HepG2 (cell line): ENCODE measurements at regions not wholly inside any gene's neighbourhood (a gene's known extent, or its start where the extent isn't known, plus 50 kb on each side); places are given as distances from the start of the nearest gene placed in this dataset.

ENCODE experiments used
- ATAC-seq: fragments of 200-7000 bp; cut with Tn5 transposase; 3 replicates; pipeline ENCODE4 v1.9.1; 2020; ENCODE audit warnings: mild to moderate bottlenecking, moderate library complexity
- BruUV-seq: library from RNA; stranded (reverse); fragments of 400-500 nt; replicated peaks from 2 replicates; lab custom pipeline; 2021; lab: Mats Ljungman, UMichigan
- CTCF ChIA-PET: fragments of 300-600 bp; formaldehyde crosslinking; extraction: SDS; loops from one replicate; lab custom pipeline; 2021; ENCODE audit warnings: low total read pairs, inconsistent platforms, low intra/inter-chr PET ratio; lab: Yijun Ruan, JAX
- POLR2A ChIA-PET: fragments of 350-600 bp; sonication (Branson Sonifier 250); formaldehyde crosslinking; loops from one replicate; lab custom pipeline; 2020; ENCODE audit warnings: antibody characterized with exemption, inconsistent platforms; lab: Yijun Ruan, JAX
- DNase-seq: peaks from one replicate; pipeline ENCODE4 v3.0.0-alpha.2; 2015; ENCODE audit warnings: low spot score
- FAIRE-seq: peaks from 3 replicates; lab custom pipeline; 2011; peaks lifted over from hg19 to GRCh38; lab: Jason Lieb, UNC
- H2AFZ ChIP-seq: one replicate; pipeline ENCODE4 v1.6.1; 2011; ENCODE audit warnings: low read length, inconsistent platforms
- H3K27ac ChIP-seq: fragments of 300-600 bp; 3 replicates; pipeline ENCODE4 v1.8.0; 2011; ENCODE audit warnings: mixed run types, mild to moderate bottlenecking, mixed read lengths, low read length, inconsistent platforms; ENCODE audit not compliant: insufficient read depth; ENCODE audit errors: extremely low read length
- H3K27me3 ChIP-seq, 2 experiments: fragments of 200-600 bp in 1 of 2; 2 replicates in 1 of 2; 3 replicates in 1 of 2; pipeline versions ENCODE4 v1.6.0 to v1.8.0; 2011; ENCODE audit warnings: low read length in 2 of 2, mild to moderate bottlenecking in 2 of 2, moderate library complexity in 2 of 2, inconsistent platforms in 1 of 2; ENCODE audit not compliant: insufficient read depth in 2 of 2, control insufficient read depth in 1 of 2
- H3K36me3 ChIP-seq, 2 experiments: fragments of 200-600 bp in 1 of 2; replicated peaks in 1 of 2; 2 replicates in 1 of 2; 3 replicates in 1 of 2; pipeline versions ENCODE4 v1.5.1 to v1.8.0; 2011; ENCODE audit warnings: low read length in 2 of 2, inconsistent platforms in 1 of 2; ENCODE audit not compliant: insufficient read depth in 2 of 2, control insufficient read depth in 1 of 2
- H3K4me1 ChIP-seq: 2 replicates; pipeline ENCODE4 v1.5.1; 2012; ENCODE audit warnings: low read length, inconsistent platforms; ENCODE audit not compliant: insufficient read depth
- H3K4me2 ChIP-seq: 2 replicates; pipeline ENCODE4 v1.6.0; 2011; ENCODE audit warnings: low read depth, low read length, inconsistent platforms
- H3K4me3 ChIP-seq, 3 experiments: fragments of 200-600 bp in 1 of 3; sonication (generic), shearing (Covaris generic) in 1 of 3; replicated peaks in 1 of 3; 2 replicates each; pipeline ENCODE4 v1.5.1; 2011 to 2016; ENCODE audit warnings: low read length in 3 of 3, inconsistent platforms in 2 of 3, low read depth in 2 of 3, mild to moderate bottlenecking in 2 of 3, control low read depth in 1 of 3, mixed read lengths in 1 of 3; ENCODE audit not compliant: insufficient read depth in 1 of 3
- H3K79me2 ChIP-seq: one replicate; pipeline ENCODE4 v1.6.1; 2011; ENCODE audit warnings: low read length, inconsistent platforms; ENCODE audit not compliant: insufficient read depth
- H3K9ac ChIP-seq: 2 replicates; pipeline ENCODE4 v1.6.0; 2011; ENCODE audit warnings: mild to moderate bottlenecking, low read depth, low read length, inconsistent platforms; ENCODE audit not compliant: insufficient read depth
- H3K9me3 ChIP-seq: 2 replicates; pipeline ENCODE4 v1.5.1; 2012; ENCODE audit warnings: mild to moderate bottlenecking, low read length
- H4K20me1 ChIP-seq: 2 replicates; pipeline ENCODE4 v1.6.0; 2011; ENCODE audit warnings: inconsistent platforms, mild to moderate bottlenecking, low read length, moderate library complexity; ENCODE audit not compliant: insufficient read depth
- CCAR2 ChIP-seq: fragments of 200-400 bp; formaldehyde crosslinking; optimal IDR thresholded peaks from 2 replicates; pipeline ENCODE3; 2018; ENCODE audit warnings: low read depth, mild to moderate bottlenecking, low read length, moderate library complexity
- DMTF1 ChIP-seq: sonication (generic); formaldehyde crosslinking; IDR thresholded peaks from 2 replicates; pipeline ENCODE4 v1.4.0; 2020; ENCODE audit warnings: mild to moderate bottlenecking, missing genetic modification reagents
- DR1 ChIP-seq: sonication (generic); formaldehyde crosslinking; IDR thresholded peaks from 2 replicates; pipeline ENCODE4 v1.8.0; 2021; ENCODE audit warnings: mild to moderate bottlenecking, missing genetic modification reagents, inconsistent platforms
- HOXA3 ChIP-seq: sonication (generic); formaldehyde crosslinking; IDR thresholded peaks from 2 replicates; pipeline ENCODE4 v1.5.0; 2020; ENCODE audit warnings: missing genetic modification reagents
- MTF1 ChIP-seq: sonication (generic); formaldehyde crosslinking; IDR thresholded peaks from 2 replicates; pipeline ENCODE4 v1.5.0; 2020; ENCODE audit warnings: missing genetic modification reagents
- RFXAP ChIP-seq: sonication (generic); formaldehyde crosslinking; IDR thresholded peaks from 2 replicates; pipeline ENCODE4 v1.4.0; 2020; ENCODE audit warnings: missing genetic modification reagents, borderline replicate concordance
- SP5 ChIP-seq: IDR thresholded peaks from 2 replicates; pipeline ENCODE4 v1.6.1; 2016; ENCODE audit warnings: low read depth, borderline replicate concordance
- SRF ChIP-seq: IDR thresholded peaks from 2 replicates; pipeline ENCODE4 v1.6.1; 2011; ENCODE audit warnings: mild to moderate bottlenecking, low read depth, low read length, moderate library complexity
- TBL1XR1 ChIP-seq: fragments of 150-350 bp; IDR thresholded peaks from 2 replicates; pipeline ENCODE4 v1.6.1; 2014; ENCODE audit warnings: borderline replicate concordance, low read length; ENCODE audit not compliant: partially characterized antibody
- THAP9 ChIP-seq: sonication (generic); formaldehyde crosslinking; IDR thresholded peaks from 2 replicates; pipeline ENCODE4; 2020; ENCODE audit warnings: missing genetic modification reagents, mild to moderate bottlenecking, borderline replicate concordance
- ZBTB21 ChIP-seq: sonication (generic); formaldehyde crosslinking; IDR thresholded peaks from 2 replicates; pipeline ENCODE4 v1.4.0; 2020; ENCODE audit warnings: missing genetic modification reagents
- ZNF138 ChIP-seq: sonication (generic); formaldehyde crosslinking; IDR thresholded peaks from 2 replicates; pipeline ENCODE4 v1.5.0; 2020; ENCODE audit warnings: mild to moderate bottlenecking, low read depth, missing genetic modification reagents
- ZNF33A ChIP-seq: sonication (generic); formaldehyde crosslinking; IDR thresholded peaks from 2 replicates; pipeline ENCODE4 v1.5.1; 2020; ENCODE audit warnings: missing genetic modification reagents, mild to moderate bottlenecking, moderate library complexity, borderline replicate concordance
- ZNF772 ChIP-seq: sonication (generic); formaldehyde crosslinking; IDR thresholded peaks from 2 replicates; pipeline ENCODE4 v1.5.0; 2020; ENCODE audit warnings: mild to moderate bottlenecking, missing genetic modification reagents
- ZSCAN31 ChIP-seq: sonication (generic); formaldehyde crosslinking; IDR thresholded peaks from 2 replicates; pipeline ENCODE4 v1.5.0; 2020; ENCODE audit warnings: low read depth, mild to moderate bottlenecking, missing genetic modification reagents
- ZSCAN5A ChIP-seq: sonication (generic); formaldehyde crosslinking; IDR thresholded peaks from 2 replicates; pipeline ENCODE4 v1.8.0; 2022; ENCODE audit warnings: mild to moderate bottlenecking, missing genetic modification reagents, borderline replicate concordance
- ZZZ3 ChIP-seq: sonication (generic); formaldehyde crosslinking; IDR thresholded peaks from 2 replicates; pipeline ENCODE4 v1.4.0; 2020; ENCODE audit warnings: missing genetic modification reagents, mild to moderate bottlenecking, borderline replicate concordance
- WGBS: methylation state at CpG from one replicate; pipeline ENCODE4 v1.1.6; 2017; ENCODE audit warnings: low lambda C conversion rate; 5-methylcytosine and 5-hydroxymethylcytosine counted together
- in situ Hi-C: cut with HindIII; loops from 2 replicates; pipeline ENCODE4 v1.10.0; 2017; ENCODE audit warnings: low pct_unique_long_range_greater_than_20kb; ENCODE audit not compliant: extremely low pct_ligation_motif_present
- intact Hi-C: fragments of 100-400 bp; cut with micrococcal nuclease; formaldehyde crosslinking; loops from one replicate; pipeline ENCODE4 v1.10.0; 2022; ENCODE audit not compliant: unreplicated experiment
- TF ChIP-seq, protein P1 (sequence below): sonication (generic); formaldehyde crosslinking; IDR thresholded peaks from 2 replicates; pipeline ENCODE4 v1.5.0; 2020; ENCODE audit warnings: mild to moderate bottlenecking, missing genetic modification reagents, moderate library complexity

GRCh38 chr1:34406377-34406776, 229.7 kb downstream of the C1orf94 start:
- Histone ChIP-seq H4K20me1 (no peaks in the 10 kb centered on the region), H3K36me3 (no peaks in the 10 kb centered on the region), H3K4me3 (no peak overlapping the region), H3K4me1 (no peaks in the 10 kb centered on the region), H3K27me3 (no peaks in the 10 kb centered on the region; a peak in 1 of 5 replicates), H3K27ac (no peak overlapping the region), H3K9ac (no peak overlapping the region), H3K4me2 (no peak overlapping the region), H3K9me3 (peaks cover 11% of the 10 kb centered on the region; the same call in 1 of the 2 replicates), H3K79me2 (no peaks in the 10 kb centered on the region), H2AFZ (no peak overlapping the region)
- ChIA-PET CTCF (no interaction called here), POLR2A (no interaction called here)
- no TSS peak for BruUV-seq
- 28% methylated on average over 4 of the region's 5 CpGs for WGBS
- ATAC-seq, result no peak
- DNase-seq, result no peak
- intact Hi-C loops (no loop called here), in situ Hi-C loops (no loop called here)
- no peak for FAIRE-seq
- TF ChIP-seq HOXA3 (CRISPR knock-in tag), result no peak
- TF ChIP-seq ZNF138 (CRISPR knock-in tag), result no peak
- no peak for TF ChIP-seq SP5 (CRISPR knock-in tag)
- TF ChIP-seq ZSCAN5A (CRISPR knock-in tag), result no peak
- TF ChIP-seq RFXAP (CRISPR knock-in tag), result no peak
- TF ChIP-seq SRF, result no peak
- no peak for TF ChIP-seq ZBTB21 (CRISPR knock-in tag)
- TF ChIP-seq THAP9, result no peak
- no peak for TF ChIP-seq ZZZ3 (CRISPR knock-in tag)
- TF ChIP-seq, protein P1, sequence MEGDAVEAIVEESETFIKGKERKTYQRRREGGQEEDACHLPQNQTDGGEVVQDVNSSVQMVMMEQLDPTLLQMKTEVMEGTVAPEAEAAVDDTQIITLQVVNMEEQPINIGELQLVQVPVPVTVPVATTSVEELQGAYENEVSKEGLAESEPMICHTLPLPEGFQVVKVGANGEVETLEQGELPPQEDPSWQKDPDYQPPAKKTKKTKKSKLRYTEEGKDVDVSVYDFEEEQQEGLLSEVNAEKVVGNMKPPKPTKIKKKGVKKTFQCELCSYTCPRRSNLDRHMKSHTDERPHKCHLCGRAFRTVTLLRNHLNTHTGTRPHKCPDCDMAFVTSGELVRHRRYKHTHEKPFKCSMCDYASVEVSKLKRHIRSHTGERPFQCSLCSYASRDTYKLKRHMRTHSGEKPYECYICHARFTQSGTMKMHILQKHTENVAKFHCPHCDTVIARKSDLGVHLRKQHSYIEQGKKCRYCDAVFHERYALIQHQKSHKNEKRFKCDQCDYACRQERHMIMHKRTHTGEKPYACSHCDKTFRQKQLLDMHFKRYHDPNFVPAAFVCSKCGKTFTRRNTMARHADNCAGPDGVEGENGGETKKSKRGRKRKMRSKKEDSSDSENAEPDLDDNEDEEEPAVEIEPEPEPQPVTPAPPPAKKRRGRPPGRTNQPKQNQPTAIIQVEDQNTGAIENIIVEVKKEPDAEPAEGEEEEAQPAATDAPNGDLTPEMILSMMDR (CRISPR knock-in tag), result no peak
- no peak for TF ChIP-seq ZNF33A (CRISPR knock-in tag)
- no peak for TF ChIP-seq ZNF772 (CRISPR knock-in tag)
- TF ChIP-seq MTF1 (CRISPR knock-in tag), result no peak
- no peak for TF ChIP-seq TBL1XR1
- no peak for TF ChIP-seq DR1 (CRISPR knock-in tag)
- no peak for TF ChIP-seq ZSCAN31
- no peak for TF ChIP-seq DMTF1 (CRISPR knock-in tag)
- no peak for TF ChIP-seq CCAR2
